ENCODE measurements at regions not wholly inside any gene's neighbourhood (a gene's known extent, or its start where the extent isn't known, plus 50 kb on each side); places are given as distances from the start of the nearest gene placed in this dataset.
A peak's percentile ranks its signal among the peaks of the same experiment; 100 is the strongest.

DNA sequence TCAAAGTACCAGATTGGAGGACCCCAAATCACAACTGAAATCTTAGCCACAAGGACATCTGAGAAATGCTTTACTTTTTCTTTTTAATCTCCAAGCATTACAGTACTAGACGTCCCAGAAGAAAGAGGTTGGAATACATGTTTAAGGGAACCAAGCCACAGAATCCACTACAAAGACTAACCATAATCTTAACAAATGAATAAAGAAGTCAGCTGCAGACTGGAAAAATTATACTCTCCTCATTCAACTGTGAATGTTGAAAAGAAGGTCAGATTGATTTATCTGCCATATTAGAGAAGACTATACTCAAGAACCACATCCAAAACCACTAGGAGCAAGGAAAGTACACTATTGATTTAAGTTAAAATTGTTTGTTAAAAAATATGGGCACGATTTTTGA lies 102.1 kb upstream of the ABCB5 start:
- ATAC-seq (no peak), DNase-seq (no peak)
- no peak for TF ChIP-seq POLR2A (IDR thresholded peaks at IDR 0.05)
- TF ChIP-seq, protein P1, sequence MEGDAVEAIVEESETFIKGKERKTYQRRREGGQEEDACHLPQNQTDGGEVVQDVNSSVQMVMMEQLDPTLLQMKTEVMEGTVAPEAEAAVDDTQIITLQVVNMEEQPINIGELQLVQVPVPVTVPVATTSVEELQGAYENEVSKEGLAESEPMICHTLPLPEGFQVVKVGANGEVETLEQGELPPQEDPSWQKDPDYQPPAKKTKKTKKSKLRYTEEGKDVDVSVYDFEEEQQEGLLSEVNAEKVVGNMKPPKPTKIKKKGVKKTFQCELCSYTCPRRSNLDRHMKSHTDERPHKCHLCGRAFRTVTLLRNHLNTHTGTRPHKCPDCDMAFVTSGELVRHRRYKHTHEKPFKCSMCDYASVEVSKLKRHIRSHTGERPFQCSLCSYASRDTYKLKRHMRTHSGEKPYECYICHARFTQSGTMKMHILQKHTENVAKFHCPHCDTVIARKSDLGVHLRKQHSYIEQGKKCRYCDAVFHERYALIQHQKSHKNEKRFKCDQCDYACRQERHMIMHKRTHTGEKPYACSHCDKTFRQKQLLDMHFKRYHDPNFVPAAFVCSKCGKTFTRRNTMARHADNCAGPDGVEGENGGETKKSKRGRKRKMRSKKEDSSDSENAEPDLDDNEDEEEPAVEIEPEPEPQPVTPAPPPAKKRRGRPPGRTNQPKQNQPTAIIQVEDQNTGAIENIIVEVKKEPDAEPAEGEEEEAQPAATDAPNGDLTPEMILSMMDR (IDR thresholded peaks at IDR 0.05), result no peak
- no peaks in the 10 kb centered on the region for H3K27me3 ChIP-seq
- no peak overlapping the region for H3K27ac ChIP-seq
- H3K9me3 ChIP-seq, result no peaks in the 10 kb centered on the region
- 39 to 49% methylated on average over 2 of the region's 2 CpGs for WGBS, 2 donors
- intact Hi-C loops (cut with DNase I), result no loop called here
- no peak overlapping the region for H3K4me3 ChIP-seq
- H3K36me3 ChIP-seq (replicated peaks in 1 of 2; ENCODE audit: insufficient read depth in 1 of 2, low read depth in 2 of 2), result no peaks in the 10 kb centered on the region
- H3K4me1 ChIP-seq, result peaks cover 7% of the 10 kb centered on the region

DNA sequence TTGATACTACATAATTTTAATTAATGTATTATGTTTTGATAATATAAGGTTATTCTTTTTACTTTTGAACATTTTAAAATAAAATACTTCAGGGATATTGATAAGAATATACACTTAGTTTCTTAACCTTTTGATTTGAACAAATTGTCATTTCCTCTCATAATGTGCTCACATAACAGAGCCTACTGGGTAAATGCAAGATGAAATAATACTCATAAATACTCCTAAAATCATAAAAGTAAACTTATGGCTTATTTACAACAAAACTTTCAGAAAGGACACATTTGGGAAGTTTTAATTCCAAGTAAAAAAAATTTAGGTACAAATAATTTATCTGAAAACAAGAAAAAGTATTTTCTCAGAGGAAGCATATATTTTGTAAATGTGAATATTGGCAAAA lies 101.6 kb upstream of the ABCB5 start:
- H3K27me3 ChIP-seq, result no peaks in the 10 kb centered on the region
- no peaks in the 10 kb centered on the region for H3K9me3 ChIP-seq
- no peaks in the 10 kb centered on the region for H3K36me3 ChIP-seq (replicated peaks in 1 of 2; ENCODE audit: insufficient read depth in 1 of 2, low read depth in 2 of 2)
- no peak overlapping the region for H3K27ac ChIP-seq
- H3K4me3 ChIP-seq, result no peak overlapping the region
- H3K4me1 ChIP-seq, result peaks cover 7% of the 10 kb centered on the region
- DNase-seq (no peak), ATAC-seq (no peak)
- intact Hi-C loops (cut with DNase I), result no loop called here
- TF ChIP-seq POLR2A (IDR thresholded peaks at IDR 0.05), result no peak
- TF ChIP-seq, protein P1 (IDR thresholded peaks at IDR 0.05), result no peak

DNA sequence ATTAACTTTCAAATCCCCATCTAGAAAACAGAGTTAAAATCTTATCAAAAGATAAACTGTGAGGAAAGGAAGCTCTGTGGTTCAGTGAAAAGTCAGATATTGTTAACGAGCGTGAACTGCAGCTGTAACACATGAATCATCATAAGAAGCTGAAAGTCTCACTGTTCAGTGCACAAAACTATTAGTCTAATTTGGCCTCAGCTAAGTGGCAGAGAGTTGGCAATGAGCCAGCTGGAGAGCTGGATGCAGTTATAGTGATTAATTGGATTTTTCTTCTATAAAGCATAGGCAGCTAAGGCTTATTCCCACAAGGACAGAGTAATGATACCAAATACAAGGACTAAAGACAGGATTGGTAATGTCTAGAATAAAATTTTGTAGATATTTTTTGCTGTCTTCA lies 101.1 kb upstream of the ABCB5 start:
- DNase-seq, result peak; percentile 47 to 69 (median 65)
- Histone ChIP-seq H3K4me1 (peaks cover 7% of the 10 kb centered on the region), H3K9me3 (no peaks in the 10 kb centered on the region), H3K27me3 (no peaks in the 10 kb centered on the region), H3K4me3 (no peak overlapping the region), H3K36me3 (replicated peaks in 1 of 2; ENCODE audit: insufficient read depth in 1 of 2, low read depth in 2 of 2) (no peaks in the 10 kb centered on the region), H3K27ac (no peak overlapping the region)
- TF ChIP-seq, protein P1 (IDR thresholded peaks at IDR 0.05), result no peak
- no peak for TF ChIP-seq POLR2A (IDR thresholded peaks at IDR 0.05)
- intact Hi-C loops (cut with DNase I), result no loop called here
- 3 to 10% methylated on average over 2 of the region's 2 CpGs for WGBS, 2 donors
- peak; percentile 30 for ATAC-seq

DNA sequence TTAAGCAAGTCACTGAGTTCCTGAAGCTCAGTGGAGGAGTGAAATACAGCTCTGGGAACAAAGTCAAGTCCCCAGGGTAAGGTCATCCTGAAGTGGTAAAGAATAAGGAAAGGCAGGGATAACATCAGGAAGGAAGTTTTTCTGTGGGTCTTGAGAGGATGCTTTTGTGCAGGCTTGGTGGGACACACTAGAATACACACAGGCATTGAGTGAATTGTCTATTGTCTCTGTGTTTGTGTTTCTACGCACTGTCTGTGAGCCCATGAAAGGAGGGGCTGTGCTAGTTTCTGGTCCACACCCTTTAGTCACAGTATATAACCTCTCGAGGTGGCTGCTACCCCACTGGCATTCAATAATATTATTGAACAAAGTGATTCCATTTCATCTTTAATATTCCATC lies 95.8 kb upstream of the ABCB5 start:
- intact Hi-C loops (cut with DNase I), result no loop called here
- TF ChIP-seq, protein P1 (IDR thresholded peaks at IDR 0.05), result no peak
- TF ChIP-seq POLR2A (IDR thresholded peaks at IDR 0.05), result no peak
- Histone ChIP-seq H3K27me3 (no peaks in the 10 kb centered on the region), H3K9me3 (no peaks in the 10 kb centered on the region), H3K27ac (no peak overlapping the region), H3K4me1 (no peaks in the 10 kb centered on the region), H3K36me3 (replicated peaks in 1 of 2; ENCODE audit: insufficient read depth in 1 of 2, low read depth in 2 of 2) (no peaks in the 10 kb centered on the region), H3K4me3 (no peak overlapping the region)
- DNase-seq (no peak), ATAC-seq (no peak)
- 29 to 37% methylated on average over 2 of the region's 2 CpGs for WGBS, 2 donors

DNA sequence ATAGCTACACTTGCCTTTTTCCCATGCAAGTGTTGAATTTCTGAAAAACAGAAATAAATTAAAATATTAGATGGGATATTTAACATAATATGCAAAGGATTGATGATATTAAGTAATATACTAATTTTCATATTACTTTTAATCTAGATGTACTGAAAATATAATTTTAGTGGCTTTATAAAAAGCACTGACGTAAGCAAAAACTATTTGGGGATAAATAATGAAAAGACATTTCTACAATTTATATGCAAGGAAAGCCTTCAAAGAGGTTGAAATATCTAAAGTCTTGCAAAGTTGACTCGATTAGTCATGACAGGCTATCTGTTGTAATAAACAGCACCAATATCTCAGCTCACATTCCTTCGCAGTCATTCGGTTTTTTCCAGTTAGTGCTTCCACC lies 94.9 kb upstream of the ABCB5 start:
- Histone ChIP-seq H3K36me3 (replicated peaks in 1 of 2; ENCODE audit: insufficient read depth in 1 of 2, low read depth in 2 of 2) (no peaks in the 10 kb centered on the region), H3K4me3 (no peak overlapping the region), H3K27me3 (no peaks in the 10 kb centered on the region), H3K9me3 (no peaks in the 10 kb centered on the region), H3K4me1 (no peaks in the 10 kb centered on the region), H3K27ac (no peak overlapping the region)
- no peak for DNase-seq
- no peak for TF ChIP-seq POLR2A (IDR thresholded peaks at IDR 0.05)
- TF ChIP-seq, protein P1 (IDR thresholded peaks at IDR 0.05), result no peak
- ATAC-seq, result no peak
- intact Hi-C loops (cut with DNase I), result no loop called here
- WGBS, 2 donors, result 73 to 85% methylated on average over 4 of the region's 4 CpGs

Data from body of pancreas (tissue), 4 donors.